Astrocyte (in vitro differentiated cells and primary cell): ENCODE measurements at regions not wholly inside any gene's neighbourhood (a gene's known extent, or its start where the extent isn't known, plus 50 kb on each side); places are given as distances from the start of the nearest gene placed in this dataset.

Source experiments
- EZH2 ChIP-seq: IDR thresholded peaks from 2 replicates; pipeline ENCODE4 v1.6.1; 2012; ENCODE audit warnings: mild to moderate bottlenecking, low read length, inconsistent platforms; ENCODE audit not compliant: insufficient read depth
- TF ChIP-seq, protein P1 (sequence below): IDR thresholded peaks from 2 replicates; pipeline ENCODE4 v1.5.1; 2011; ENCODE audit warnings: low read depth, mild to moderate bottlenecking, inconsistent platforms, low read length, moderate library complexity; ENCODE audit not compliant: insufficient read depth

DNA sequence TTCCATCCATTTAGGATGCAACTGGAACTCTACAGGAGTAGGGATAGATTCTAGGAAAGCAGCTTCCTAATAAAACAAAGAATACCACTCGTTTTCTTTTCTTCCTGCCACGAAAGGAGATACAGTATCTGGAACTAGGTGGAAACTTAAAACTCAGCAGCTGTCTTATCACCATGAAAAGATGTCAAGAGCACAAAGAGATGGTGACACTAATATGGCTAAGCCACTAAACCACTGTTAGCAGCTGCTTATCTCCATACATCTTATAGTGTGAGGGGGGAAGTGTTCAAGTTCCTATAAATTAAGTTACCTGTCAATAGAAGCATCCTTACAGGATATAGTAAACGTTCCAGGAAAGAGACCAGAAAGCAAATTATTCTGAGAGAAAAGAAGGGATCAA is 162.5 kb downstream of the TYW3 start:
- TF ChIP-seq, protein P1, sequence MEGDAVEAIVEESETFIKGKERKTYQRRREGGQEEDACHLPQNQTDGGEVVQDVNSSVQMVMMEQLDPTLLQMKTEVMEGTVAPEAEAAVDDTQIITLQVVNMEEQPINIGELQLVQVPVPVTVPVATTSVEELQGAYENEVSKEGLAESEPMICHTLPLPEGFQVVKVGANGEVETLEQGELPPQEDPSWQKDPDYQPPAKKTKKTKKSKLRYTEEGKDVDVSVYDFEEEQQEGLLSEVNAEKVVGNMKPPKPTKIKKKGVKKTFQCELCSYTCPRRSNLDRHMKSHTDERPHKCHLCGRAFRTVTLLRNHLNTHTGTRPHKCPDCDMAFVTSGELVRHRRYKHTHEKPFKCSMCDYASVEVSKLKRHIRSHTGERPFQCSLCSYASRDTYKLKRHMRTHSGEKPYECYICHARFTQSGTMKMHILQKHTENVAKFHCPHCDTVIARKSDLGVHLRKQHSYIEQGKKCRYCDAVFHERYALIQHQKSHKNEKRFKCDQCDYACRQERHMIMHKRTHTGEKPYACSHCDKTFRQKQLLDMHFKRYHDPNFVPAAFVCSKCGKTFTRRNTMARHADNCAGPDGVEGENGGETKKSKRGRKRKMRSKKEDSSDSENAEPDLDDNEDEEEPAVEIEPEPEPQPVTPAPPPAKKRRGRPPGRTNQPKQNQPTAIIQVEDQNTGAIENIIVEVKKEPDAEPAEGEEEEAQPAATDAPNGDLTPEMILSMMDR, result no peak
- TF ChIP-seq EZH2, result no peak
